ENCODE measurements at regions not wholly inside any gene's neighbourhood (a gene's known extent, or its start where the extent isn't known, plus 50 kb on each side); places are given as distances from the start of the nearest gene placed in this dataset.

DNA sequence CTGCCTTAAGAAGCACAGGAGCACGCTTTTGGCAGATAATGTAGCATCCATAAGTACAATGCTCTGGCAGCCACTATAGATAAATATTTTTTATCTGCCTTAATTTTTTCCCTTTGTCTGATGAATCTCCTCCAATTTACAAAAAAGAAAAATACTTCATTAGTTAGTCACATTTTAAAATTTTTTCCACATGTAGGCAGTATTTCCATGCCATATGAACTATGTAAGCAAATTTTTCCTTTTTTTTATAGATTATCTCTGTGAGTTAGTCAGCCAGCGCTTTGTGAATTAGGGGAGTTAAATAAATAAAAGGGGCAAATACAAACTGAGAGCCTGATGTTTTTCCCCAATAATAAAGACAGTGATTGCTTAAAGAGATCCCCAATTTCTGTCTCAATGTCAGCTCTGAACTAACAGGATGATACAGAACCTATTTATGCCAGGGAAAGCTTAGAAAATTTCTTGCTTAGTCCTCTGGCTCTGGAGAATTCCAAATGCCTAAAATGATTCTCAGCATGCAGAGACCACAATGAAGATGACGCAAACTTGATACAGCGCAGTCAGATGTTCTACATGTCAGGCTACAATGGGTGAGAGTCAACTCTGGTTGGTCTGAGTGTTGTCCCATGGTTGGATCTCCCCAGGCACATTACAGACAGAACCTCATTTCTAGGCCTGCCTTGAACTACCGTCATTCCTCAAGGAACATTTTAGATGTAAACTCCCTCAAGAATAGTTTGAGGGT is 390.4 kb upstream of the CDH6 start:
- Histone ChIP-seq H3K27me3 (ENCODE audit: low read depth, low read length) (no peaks in the 10 kb centered on the region), H3K36me3 (ENCODE audit: control insufficient read depth in 1 of 2, insufficient read depth in 2 of 2, low read length in 2 of 2) (no peaks in the 10 kb centered on the region), H3K9me3 (ENCODE audit: control insufficient read depth in 1 of 2, low read length in 2 of 2) (no peaks in the 10 kb centered on the region), H3K27ac (ENCODE audit: low read length) (no peak overlapping the region), H3K4me1 (ENCODE audit: control insufficient read depth in 1 of 2, insufficient read depth in 2 of 2, low read length in 2 of 2) (no peaks in the 10 kb centered on the region), H3K4me3 (ENCODE audit: low read depth in 1 of 2, low read length in 2 of 2) (no peak overlapping the region)

GRCh38 chr5:30781643-30782042 is 411.8 kb upstream of the CDH6 start:
- no peaks in the 10 kb centered on the region for H3K9me3 ChIP-seq (ENCODE audit: control insufficient read depth in 1 of 2, low read length in 2 of 2)

GRCh38 chr5:30768056-30768690 is 425.3 kb upstream of the CDH6 start:
- H3K27me3 ChIP-seq (ENCODE audit: low read depth, low read length) = no peaks in the 10 kb centered on the region
- peaks cover 0 to 10% of the 10 kb centered on the region in 2 donors for H3K4me1 ChIP-seq (ENCODE audit: control insufficient read depth in 1 of 2, insufficient read depth in 2 of 2, low read length in 2 of 2)
- no peaks in the 10 kb centered on the region for H3K36me3 ChIP-seq (ENCODE audit: control insufficient read depth in 1 of 2, insufficient read depth in 2 of 2, low read length in 2 of 2)
- H3K9me3 ChIP-seq (ENCODE audit: control insufficient read depth in 1 of 2, low read length in 2 of 2) = no peaks in the 10 kb centered on the region
- no peak overlapping the region for H3K27ac ChIP-seq (ENCODE audit: low read length)
- H3K4me3 ChIP-seq (ENCODE audit: low read depth in 1 of 2, low read length in 2 of 2) = no peak overlapping the region

More at GRCh38 chr5:30781643-30782042, 411.8 kb upstream of the CDH6 start:
- no peak overlapping the region for H3K27ac ChIP-seq (ENCODE audit: low read length)
- H3K4me1 ChIP-seq (ENCODE audit: control insufficient read depth in 1 of 2, insufficient read depth in 2 of 2, low read length in 2 of 2) = no peaks in the 10 kb centered on the region
- no peak overlapping the region for H3K4me3 ChIP-seq (ENCODE audit: low read depth in 1 of 2, low read length in 2 of 2)
- no peaks in the 10 kb centered on the region for H3K27me3 ChIP-seq (ENCODE audit: low read depth, low read length)
- no peaks in the 10 kb centered on the region for H3K36me3 ChIP-seq (ENCODE audit: control insufficient read depth in 1 of 2, insufficient read depth in 2 of 2, low read length in 2 of 2)

GRCh38 chr5:30765706-30766105 is 427.8 kb upstream of the CDH6 start:
- Histone ChIP-seq H3K27me3 (ENCODE audit: low read depth, low read length) (no peaks in the 10 kb centered on the region), H3K9me3 (ENCODE audit: control insufficient read depth in 1 of 2, low read length in 2 of 2) (no peaks in the 10 kb centered on the region), H3K4me3 (ENCODE audit: low read depth in 1 of 2, low read length in 2 of 2) (no peak overlapping the region), H3K4me1 (ENCODE audit: control insufficient read depth in 1 of 2, insufficient read depth in 2 of 2, low read length in 2 of 2) (peaks cover 0 to 10% of the 10 kb centered on the region in 2 donors), H3K27ac (ENCODE audit: low read length) (no peak overlapping the region), H3K36me3 (ENCODE audit: control insufficient read depth in 1 of 2, insufficient read depth in 2 of 2, low read length in 2 of 2) (no peaks in the 10 kb centered on the region)

GRCh38 chr5:30765227-30765626 is 428.3 kb upstream of the CDH6 start:
- Histone ChIP-seq H3K4me1 (ENCODE audit: control insufficient read depth in 1 of 2, insufficient read depth in 2 of 2, low read length in 2 of 2) (peaks cover 0 to 10% of the 10 kb centered on the region in 2 donors), H3K9me3 (ENCODE audit: control insufficient read depth in 1 of 2, low read length in 2 of 2) (no peaks in the 10 kb centered on the region), H3K27me3 (ENCODE audit: low read depth, low read length) (no peaks in the 10 kb centered on the region), H3K4me3 (ENCODE audit: low read depth in 1 of 2, low read length in 2 of 2) (no peak overlapping the region), H3K27ac (ENCODE audit: low read length) (no peak overlapping the region), H3K36me3 (ENCODE audit: control insufficient read depth in 1 of 2, insufficient read depth in 2 of 2, low read length in 2 of 2) (no peaks in the 10 kb centered on the region)

DNA sequence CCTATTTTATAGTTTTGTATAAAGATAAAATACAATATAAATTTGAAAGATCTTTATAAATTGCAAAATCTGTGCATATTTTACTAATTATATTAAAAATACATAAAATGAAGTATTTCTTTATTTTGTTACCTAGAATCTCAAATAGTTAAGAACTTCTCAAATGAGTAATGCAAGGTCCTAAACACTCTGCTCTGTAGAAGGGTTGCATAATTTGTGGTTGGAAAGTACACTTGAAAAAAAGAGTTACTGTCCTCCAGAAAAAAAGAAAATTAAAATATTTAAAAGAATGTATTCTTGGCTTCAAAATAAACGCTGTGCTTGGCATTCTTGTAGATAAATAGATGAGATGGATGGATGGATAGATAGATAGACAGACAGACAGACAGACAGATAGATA is 428.8 kb upstream of the CDH6 start:
- no peaks in the 10 kb centered on the region for H3K36me3 ChIP-seq (ENCODE audit: control insufficient read depth in 1 of 2, insufficient read depth in 2 of 2, low read length in 2 of 2)
- H3K4me3 ChIP-seq (ENCODE audit: low read depth in 1 of 2, low read length in 2 of 2) = no peak overlapping the region
- H3K9me3 ChIP-seq (ENCODE audit: control insufficient read depth in 1 of 2, low read length in 2 of 2) = no peaks in the 10 kb centered on the region
- no peak overlapping the region for H3K27ac ChIP-seq (ENCODE audit: low read length)
- peaks cover 0 to 10% of the 10 kb centered on the region in 2 donors for H3K4me1 ChIP-seq (ENCODE audit: control insufficient read depth in 1 of 2, insufficient read depth in 2 of 2, low read length in 2 of 2)
- H3K27me3 ChIP-seq (ENCODE audit: low read depth, low read length) = no peaks in the 10 kb centered on the region

- Histone ChIP-seq H3K9me3 (ENCODE audit: control insufficient read depth in 1 of 2, low read length in 2 of 2) (peaks cover 0 to 3% of the 10 kb centered on the region in 2 donors), H3K4me1 (ENCODE audit: control insufficient read depth in 1 of 2, insufficient read depth in 2 of 2, low read length in 2 of 2) (no peaks in the 10 kb centered on the region), H3K27me3 (ENCODE audit: low read depth, low read length) (no peaks in the 10 kb centered on the region), H3K36me3 (ENCODE audit: control insufficient read depth in 1 of 2, insufficient read depth in 2 of 2, low read length in 2 of 2) (no peaks in the 10 kb centered on the region), H3K27ac (ENCODE audit: low read length) (no peak overlapping the region), H3K4me3 (ENCODE audit: low read depth in 1 of 2, low read length in 2 of 2) (no peak overlapping the region)
These were observed 433.8 kb upstream of the CDH6 start for GRCh38 chr5:30759731-30760130.

DNA sequence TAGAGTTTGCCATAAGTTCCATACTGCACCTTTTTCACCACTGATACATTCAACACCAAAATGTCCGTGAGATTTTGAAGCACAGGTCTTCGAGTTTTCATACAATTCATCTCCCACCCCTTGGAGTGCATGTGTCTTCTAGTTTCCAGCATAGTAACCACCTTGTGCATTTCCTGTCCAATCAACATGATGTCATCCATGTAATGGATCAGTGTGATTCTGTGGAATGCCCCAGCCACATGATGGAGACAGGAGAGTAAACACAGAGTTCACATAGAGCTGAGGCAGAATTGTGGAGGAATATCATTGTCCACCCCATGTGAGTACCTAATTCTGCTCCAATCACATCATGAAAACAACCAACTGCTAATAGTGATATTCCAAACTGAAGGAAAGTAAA is 441.5 kb upstream of the CDH6 start:
- Histone ChIP-seq H3K4me1 (ENCODE audit: control insufficient read depth in 1 of 2, insufficient read depth in 2 of 2, low read length in 2 of 2) (no peaks in the 10 kb centered on the region), H3K27me3 (ENCODE audit: low read depth, low read length) (no peaks in the 10 kb centered on the region), H3K36me3 (ENCODE audit: control insufficient read depth in 1 of 2, insufficient read depth in 2 of 2, low read length in 2 of 2) (no peaks in the 10 kb centered on the region), H3K4me3 (ENCODE audit: low read depth in 1 of 2, low read length in 2 of 2) (no peak overlapping the region), H3K27ac (ENCODE audit: low read length) (no peak overlapping the region), H3K9me3 (ENCODE audit: control insufficient read depth in 1 of 2, low read length in 2 of 2) (peaks cover 0 to 4% of the 10 kb centered on the region in 2 donors)

DNA sequence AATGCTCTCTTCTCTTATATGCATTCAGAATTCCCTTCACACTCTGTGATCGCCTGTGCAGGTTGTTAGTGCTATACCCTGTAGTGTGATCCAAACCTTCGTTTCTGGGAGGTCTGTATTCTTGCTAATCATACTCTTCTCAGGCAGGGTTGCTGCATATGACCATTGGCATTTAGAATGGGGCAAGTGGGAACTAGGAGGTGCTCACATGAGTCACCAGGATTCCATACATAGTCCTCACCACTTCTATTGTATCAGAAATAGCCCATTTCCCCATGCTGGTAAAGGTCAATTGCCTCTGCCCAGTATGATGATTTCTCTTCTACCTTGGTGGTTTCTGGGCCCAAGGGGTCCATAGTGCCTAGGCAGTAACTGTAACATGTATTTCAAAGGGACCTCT is 443.5 kb upstream of the CDH6 start:
- Histone ChIP-seq H3K9me3 (ENCODE audit: control insufficient read depth in 1 of 2, low read length in 2 of 2) (peaks cover 0 to 4% of the 10 kb centered on the region in 2 donors), H3K36me3 (ENCODE audit: control insufficient read depth in 1 of 2, insufficient read depth in 2 of 2, low read length in 2 of 2) (no peaks in the 10 kb centered on the region), H3K27ac (ENCODE audit: low read length) (no peak overlapping the region)

GRCh38 chr5:30747412-30747811 is 446.1 kb upstream of the CDH6 start:
- no peak overlapping the region for H3K4me3 ChIP-seq (ENCODE audit: low read depth in 1 of 2, low read length in 2 of 2)
- no peaks in the 10 kb centered on the region for H3K4me1 ChIP-seq (ENCODE audit: control insufficient read depth in 1 of 2, insufficient read depth in 2 of 2, low read length in 2 of 2)
- no peak overlapping the region for H3K27ac ChIP-seq (ENCODE audit: low read length)
- no peaks in the 10 kb centered on the region for H3K27me3 ChIP-seq (ENCODE audit: low read depth, low read length)
- H3K9me3 ChIP-seq (ENCODE audit: control insufficient read depth in 1 of 2, low read length in 2 of 2) = no peaks in the 10 kb centered on the region
- no peaks in the 10 kb centered on the region for H3K36me3 ChIP-seq (ENCODE audit: control insufficient read depth in 1 of 2, insufficient read depth in 2 of 2, low read length in 2 of 2)

More for the DNA sequence above, 443.5 kb upstream of the CDH6 start:
- Histone ChIP-seq H3K4me1 (ENCODE audit: control insufficient read depth in 1 of 2, insufficient read depth in 2 of 2, low read length in 2 of 2) (no peaks in the 10 kb centered on the region), H3K27me3 (ENCODE audit: low read depth, low read length) (no peaks in the 10 kb centered on the region), H3K4me3 (ENCODE audit: low read depth in 1 of 2, low read length in 2 of 2) (no peak overlapping the region)

- H3K36me3 ChIP-seq (ENCODE audit: control insufficient read depth in 1 of 2, insufficient read depth in 2 of 2, low read length in 2 of 2) = no peaks in the 10 kb centered on the region
- H3K4me1 ChIP-seq (ENCODE audit: control insufficient read depth in 1 of 2, insufficient read depth in 2 of 2, low read length in 2 of 2) = no peaks in the 10 kb centered on the region
- no peak overlapping the region for H3K27ac ChIP-seq (ENCODE audit: low read length)
- H3K9me3 ChIP-seq (ENCODE audit: control insufficient read depth in 1 of 2, low read length in 2 of 2) = no peaks in the 10 kb centered on the region
- H3K27me3 ChIP-seq (ENCODE audit: low read depth, low read length) = no peaks in the 10 kb centered on the region
- no peak overlapping the region for H3K4me3 ChIP-seq (ENCODE audit: low read depth in 1 of 2, low read length in 2 of 2)
These were observed 456.8 kb upstream of the CDH6 start for GRCh38 chr5:30736669-30737068.

Measured in muscle layer of duodenum (tissue), 2 donors.